LoVo (cell line): ENCODE measurements at regions not wholly inside any gene's neighbourhood (a gene's known extent, or its start where the extent isn't known, plus 50 kb on each side); places are given as distances from the start of the nearest gene placed in this dataset.
A peak's percentile ranks its signal among the peaks of the same experiment; 100 is the strongest.

Experiments used
- DNase-seq: peaks from one replicate; pipeline ENCODE4 v3.0.0-alpha.2; 2016; ENCODE audit warnings: low spot score

GRCh38 chr6:74879976-74880375 is 325.9 kb downstream of the COL12A1 start:
- DNase-seq: no peak

DNA sequence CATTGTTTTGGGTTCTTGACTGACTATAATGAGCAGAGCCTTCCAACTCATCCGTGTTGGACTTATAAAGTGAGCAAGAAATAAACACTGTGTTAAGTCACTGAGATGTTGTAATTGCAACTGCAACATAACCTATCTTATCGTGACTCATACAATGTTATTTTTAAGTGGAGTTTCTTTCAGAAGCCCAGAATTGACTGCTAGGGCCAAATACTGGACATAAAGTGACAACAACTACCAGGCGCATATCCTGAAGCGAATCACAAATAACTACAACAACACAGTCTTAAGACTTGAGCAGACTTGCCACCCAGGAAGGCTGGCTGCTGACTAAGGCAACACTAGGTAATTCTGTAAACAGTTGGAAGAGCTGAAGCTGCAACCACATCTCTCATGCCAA is 326.6 kb downstream of the COL12A1 start:
- no peak for DNase-seq

GRCh38 chr6:74875193-74875592 is 330.7 kb downstream of the COL12A1 start:
- DNase-seq: no peak

DNA sequence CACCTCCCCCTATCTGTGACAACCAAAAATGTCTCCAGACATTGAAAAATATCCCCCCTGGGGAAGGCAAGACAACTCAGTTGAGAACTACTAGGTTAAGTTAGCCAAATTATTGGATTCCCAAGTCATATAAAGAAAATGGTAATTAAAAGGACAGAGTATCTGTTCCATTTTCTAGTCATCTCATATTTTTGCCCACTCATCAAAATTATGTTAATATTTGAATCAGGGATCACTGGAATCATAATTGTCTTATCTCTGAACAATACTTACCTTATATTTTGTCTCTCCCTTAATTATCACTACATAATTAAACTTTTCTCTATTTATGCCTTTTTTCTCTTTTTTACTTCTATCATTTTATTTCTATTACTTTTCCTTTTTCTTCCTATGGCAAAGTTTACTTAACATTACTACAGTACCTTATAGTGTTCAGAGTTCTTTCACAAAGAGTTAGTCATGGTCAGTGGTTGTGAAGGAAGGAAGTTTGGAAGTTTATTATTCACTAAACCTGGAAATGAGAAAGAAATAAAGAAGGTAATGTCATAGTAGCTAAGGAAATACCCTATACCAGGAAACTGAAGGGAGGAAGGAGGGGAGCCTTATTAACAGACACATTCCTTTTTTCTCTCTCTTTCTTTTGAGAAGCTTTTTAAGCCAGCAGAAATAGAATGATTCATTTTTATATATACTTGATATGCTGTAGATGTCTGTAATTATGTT is 332.9 kb downstream of the COL12A1 start:
- DNase-seq: no peak

DNA sequence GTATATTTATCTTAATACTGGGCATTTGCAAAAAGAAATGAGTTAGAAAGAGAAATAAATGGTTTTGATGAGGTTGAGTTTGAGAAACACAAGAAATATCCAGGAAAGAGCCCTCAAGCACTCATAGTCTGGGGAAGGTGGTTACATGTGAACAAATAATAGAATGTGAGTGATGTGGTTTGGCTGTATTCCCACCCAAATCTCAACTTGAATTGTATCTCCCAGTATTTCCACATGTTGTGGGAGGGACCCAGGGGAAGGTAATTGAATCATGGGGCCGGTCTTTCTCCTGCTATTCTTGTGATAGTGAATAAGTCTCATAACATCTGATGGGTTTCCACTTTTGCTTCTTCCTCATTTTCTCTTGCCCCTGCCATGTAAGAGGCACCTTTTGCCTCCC is 334.1 kb downstream of the COL12A1 start:
- DNase-seq: peak; percentile 21

GRCh38 chr6:74870403-74870802 is 335.4 kb downstream of the COL12A1 start:
- peak; percentile 68 for DNase-seq

GRCh38 chr6:74867291-74867690 is 338.6 kb downstream of the COL12A1 start:
- no peak for DNase-seq

DNA sequence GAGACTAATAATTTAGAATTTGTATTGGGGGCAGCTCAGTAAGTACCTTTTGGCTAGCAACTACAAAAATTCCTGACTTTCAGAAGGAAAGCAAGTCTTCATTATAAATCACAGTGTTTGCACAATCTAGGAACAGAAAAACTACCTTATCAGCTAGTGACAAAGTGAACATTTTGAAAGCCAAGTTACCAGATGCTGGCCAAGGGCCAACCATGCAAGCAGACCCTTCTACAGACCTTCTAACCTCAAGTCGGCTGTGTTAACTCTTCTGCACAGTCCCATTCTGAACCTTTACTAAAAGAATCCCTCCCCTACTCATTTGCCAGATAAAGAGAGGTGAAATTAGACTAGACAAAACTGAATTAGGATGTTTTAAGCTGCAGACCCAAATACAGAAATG is 341.9 kb downstream of the COL12A1 start:
- no peak for DNase-seq

DNA sequence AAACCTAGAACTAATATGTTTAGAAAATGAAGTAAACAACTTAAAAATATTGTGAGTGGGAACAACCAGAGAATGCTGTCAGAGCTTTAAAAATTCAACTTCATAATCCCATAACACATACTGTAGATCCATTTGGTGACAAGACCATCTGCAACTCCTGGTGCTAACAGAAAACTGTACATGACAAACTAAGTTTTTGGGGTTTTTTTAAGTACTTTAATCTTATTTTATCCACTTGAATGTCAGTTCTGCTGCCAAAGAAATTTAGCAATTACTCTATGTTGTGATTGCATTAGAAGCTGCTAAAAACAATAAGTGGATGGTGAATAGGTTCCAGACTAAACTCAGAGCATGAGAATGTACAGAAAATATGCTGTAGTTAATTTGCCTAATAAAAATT is 345.4 kb downstream of the COL12A1 start:
- DNase-seq: no peak

DNA sequence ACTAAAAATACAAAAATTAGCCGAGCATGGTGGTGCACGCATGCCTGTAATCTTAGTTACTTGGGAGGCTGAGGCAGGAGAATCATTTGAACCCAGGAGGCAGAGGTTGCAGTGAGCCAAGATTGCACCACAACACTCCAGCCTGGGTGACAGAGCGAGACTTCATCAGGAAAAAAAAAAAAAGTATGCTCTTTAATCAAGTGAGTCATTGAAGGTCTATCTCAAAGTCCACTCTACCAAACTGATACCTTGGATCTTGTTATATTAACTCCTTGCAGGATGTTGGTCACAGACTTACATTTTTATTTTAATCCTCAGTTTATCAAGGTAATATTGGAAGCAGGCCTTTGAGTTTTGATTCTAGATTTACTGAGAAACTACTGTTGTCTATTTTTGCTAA is 348.7 kb downstream of the COL12A1 start:
- peak; percentile 32 for DNase-seq

DNA sequence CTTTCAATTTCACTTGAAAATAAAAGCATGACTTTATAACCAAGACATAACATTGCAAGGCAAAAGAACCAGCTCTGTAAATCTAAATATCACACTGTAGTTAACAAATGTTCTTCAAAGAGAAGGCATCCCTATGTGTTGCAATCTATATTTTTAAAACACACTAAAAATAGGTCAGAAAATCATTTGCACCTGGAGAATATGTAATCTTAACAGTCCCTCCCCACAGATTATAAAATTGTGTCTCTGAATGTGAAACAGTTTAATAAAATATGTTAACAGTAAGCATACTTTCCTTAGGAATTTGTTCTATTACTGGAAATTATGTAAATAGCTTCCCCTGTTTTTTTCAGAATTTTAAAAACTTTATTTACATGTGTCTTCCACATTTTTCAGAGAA is 351.9 kb downstream of the COL12A1 start:
- no peak for DNase-seq

DNA sequence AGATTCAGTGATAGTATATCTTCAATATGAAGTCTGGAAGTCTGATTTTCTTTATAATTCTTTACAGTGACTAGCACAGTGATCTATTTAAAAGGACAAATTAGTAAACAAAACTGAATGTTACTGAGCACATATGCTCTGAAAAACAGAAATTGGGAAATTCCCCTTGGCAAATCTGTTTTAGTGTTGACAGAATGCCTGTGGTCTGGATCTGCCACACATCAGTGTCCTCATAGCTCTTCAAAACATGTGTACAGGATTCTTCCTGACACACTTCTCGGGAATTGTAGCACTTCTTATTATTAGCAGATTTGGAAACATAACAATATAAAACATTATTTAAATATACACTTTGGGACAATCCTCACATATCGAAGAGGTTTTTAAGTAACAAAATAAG is 354.3 kb downstream of the COL12A1 start:
- DNase-seq: no peak

DNA sequence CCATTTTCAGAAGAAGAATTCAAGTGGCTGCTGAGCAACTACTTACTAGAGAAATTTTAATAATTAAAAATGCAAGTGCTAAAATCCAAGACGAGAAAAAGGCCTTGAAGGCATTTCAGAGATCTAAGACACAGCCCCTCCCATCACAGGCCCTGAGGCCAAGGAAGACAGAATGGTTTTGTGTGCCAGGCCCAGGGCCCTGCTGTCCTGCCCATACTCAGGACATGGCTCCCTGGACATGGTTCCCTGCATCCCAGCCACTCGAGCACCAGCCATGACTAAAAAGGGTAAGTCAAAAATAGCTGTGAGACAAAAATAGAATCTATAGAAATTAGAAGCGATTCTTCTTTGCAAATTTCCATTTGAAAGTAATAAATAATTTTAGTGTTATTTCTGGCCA is 364.9 kb downstream of the COL12A1 start:
- no peak for DNase-seq

DNA sequence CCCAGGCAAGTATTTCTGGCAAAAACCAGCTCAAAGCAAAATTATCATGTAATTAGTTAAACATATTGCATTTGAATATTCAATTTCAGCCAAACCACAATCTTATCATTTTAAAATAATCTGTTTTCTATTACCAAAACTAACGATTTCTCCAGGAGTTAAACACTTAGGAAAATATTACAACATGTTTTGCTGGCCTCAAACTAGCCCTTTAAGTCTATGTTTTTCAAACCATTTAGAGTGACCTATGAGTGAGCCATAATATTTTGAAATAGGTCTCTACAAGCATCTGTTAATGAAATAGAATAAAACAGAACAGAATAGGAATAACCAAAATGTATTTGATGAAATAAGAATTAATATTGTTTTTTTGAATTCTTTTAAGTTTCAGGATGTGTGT is 370.9 kb downstream of the COL12A1 start:
- no peak for DNase-seq

- no peak for DNase-seq
Measured at GRCh38 chr6:74826263-74826662, 379.6 kb downstream of the COL12A1 start.

- DNase-seq: no peak
Measured at GRCh38 chr6:74814440-74814839, 391.4 kb downstream of the COL12A1 start.

DNA sequence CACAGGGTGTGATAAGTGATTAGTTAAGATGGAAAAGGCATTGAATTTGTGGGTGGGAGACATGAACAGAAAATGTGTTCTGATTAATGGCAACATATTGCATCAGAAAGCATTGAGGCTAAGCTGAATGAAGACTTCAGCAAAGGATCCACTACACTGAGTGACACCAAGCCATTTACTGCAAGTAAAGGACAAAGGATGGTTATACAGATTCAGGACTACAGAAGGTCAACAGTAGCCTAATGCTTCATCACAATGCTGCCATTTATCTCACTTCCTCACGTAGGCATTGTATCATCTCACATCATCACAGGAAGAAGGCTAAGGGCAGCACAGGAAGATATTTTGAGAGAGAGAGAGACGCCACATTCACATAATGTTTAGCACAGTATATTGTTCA is 398.2 kb downstream of the COL12A1 start:
- DNase-seq: no peak

- DNase-seq: no peak
Measured at GRCh38 chr6:74805916-74806696, 399.7 kb downstream of the COL12A1 start.

DNA sequence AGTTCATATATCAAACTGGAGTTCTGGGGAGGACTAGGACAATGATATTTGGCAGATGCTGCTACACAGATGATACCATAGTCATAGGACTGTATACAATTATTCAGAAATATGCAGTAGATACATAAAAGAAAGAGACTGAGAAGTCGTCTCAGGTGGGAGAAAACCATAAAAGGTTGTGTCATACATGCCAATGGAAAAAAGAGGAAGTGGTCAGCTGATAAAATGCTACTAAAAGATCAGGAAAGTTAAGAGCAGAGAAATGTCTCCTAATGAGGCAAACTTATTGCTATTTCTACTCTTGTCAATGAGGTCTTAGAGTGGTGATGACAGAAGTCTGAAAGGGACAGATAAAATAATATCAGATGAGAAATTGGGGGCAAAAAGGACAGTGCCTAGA is 407.6 kb downstream of the COL12A1 start:
- no peak for DNase-seq

GRCh38 chr6:74785236-74785635 is 420.6 kb downstream of the COL12A1 start:
- no peak for DNase-seq

- DNase-seq: no peak
Measured at GRCh38 chr6:74782346-74782745, 423.5 kb downstream of the COL12A1 start.

DNA sequence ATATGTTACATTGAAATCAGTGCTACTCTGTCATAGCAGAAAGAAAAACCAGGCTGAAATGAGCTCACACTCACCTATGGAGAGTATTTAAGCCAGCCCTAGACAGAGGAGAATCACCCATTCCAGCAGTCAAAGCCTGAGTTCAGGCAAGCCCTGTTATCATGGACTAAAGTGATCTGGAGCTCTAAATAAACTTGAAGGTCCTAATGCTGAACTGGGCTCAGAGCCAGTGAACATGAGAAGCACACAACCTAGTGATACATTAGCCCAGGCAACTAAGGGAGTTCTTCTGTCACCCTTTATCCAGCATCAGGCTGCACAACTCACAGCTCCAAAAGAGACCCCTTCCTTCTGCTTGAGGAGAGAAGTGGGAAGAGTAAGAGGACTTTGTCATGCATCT is 425.0 kb downstream of the COL12A1 start:
- DNase-seq: no peak

GRCh38 chr6:74768738-74769137 is 437.1 kb downstream of the COL12A1 start:
- no peak for DNase-seq

GRCh38 chr6:74768120-74768519 is 437.7 kb downstream of the COL12A1 start:
- no peak for DNase-seq
